Nucleus accumbens (tissue), 56 donors: ENCODE measurements at regions not wholly inside any gene's neighbourhood (a gene's known extent, or its start where the extent isn't known, plus 50 kb on each side); places are given as distances from the start of the nearest gene placed in this dataset.
"Not testable (repeated sequence)": the region's sequence is repeated elsewhere in the genome, so short reads cannot be mapped to it uniquely, and the experiment has no call there.

Experiments
- DNase-seq, 56 donors: peaks; one replicate each; lab custom pipeline; 2025; lab: John Stamatoyannopoulos, UW

DNA sequence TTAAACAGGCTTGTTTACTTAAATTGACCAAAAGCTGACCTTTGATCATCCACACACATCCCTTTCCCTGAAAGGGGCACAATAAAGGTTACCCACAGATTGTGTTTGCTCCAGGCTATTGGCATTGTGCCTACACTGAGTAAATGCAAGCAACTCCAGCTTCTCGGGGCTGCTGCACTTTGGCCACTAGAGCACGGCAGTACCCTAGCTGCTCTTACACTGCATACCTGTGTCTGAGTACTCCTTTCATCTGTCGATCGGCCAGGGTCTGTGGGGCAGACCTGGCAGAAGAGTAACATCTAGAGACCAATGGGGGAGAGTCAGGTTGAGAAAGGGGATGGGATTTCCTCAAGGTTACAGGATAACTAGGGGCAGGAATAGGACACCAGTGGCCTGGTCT, 281.9 kb upstream of the NMUR2 start:
- no peak for DNase-seq

DNA sequence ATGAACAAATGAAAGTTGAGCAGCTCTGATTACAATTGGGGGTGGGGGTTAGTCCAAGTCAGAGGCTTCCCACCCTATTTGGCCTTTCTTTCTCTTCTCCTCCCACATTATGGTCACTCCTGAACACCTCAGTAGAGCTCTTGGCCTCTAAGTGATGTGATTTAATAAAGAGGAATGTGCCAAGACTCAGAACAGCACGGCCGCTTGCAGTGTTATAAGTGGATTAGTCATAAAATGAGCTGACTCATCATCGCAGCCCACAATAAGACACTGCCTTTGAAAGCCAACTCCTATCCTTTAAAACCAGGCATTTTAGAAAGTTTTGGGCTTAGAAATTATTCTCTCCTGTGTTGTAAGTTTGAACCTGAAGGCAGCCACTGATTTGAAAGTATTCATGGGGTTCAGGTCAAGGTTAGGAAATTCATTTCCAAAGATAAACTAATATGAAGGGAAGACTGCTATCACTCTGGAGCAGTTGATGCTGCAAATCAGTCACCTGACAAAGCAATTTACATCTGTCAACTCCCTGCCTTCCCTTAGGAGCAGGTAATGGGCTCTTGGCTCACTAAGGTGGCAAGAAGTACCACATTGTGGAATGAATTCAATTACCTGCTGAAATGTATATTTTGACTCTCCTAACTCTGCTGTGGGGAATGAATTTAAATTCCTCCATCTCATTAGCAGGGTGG, 283.6 kb upstream of the NMUR2 start:
- peak in 22 of 56 donors; percentile 0 to 59 (median 12) for DNase-seq

DNA sequence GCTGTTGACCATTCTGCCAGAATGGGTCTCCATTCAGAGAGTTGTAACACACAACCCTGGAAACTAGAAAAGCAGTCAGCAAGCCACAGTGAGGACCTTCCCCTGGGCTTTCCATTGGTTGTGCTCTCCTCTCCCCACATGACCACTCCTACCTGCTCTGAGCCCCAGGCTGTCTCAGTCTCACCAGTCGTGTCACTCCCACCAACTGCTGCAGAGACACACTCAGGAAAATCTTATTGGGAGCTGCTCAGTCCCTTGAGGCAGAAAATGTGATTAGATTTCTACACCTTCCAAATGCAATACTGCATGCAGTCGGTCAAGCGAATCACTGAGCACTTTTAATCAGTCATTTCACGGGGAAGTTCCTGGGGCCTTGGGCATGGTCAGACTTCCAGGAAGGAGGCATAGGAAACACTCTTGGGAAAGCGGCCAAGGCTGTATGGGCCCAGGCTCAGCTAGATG, 284.2 kb upstream of the NMUR2 start:
- DNase-seq = no peak

DNA sequence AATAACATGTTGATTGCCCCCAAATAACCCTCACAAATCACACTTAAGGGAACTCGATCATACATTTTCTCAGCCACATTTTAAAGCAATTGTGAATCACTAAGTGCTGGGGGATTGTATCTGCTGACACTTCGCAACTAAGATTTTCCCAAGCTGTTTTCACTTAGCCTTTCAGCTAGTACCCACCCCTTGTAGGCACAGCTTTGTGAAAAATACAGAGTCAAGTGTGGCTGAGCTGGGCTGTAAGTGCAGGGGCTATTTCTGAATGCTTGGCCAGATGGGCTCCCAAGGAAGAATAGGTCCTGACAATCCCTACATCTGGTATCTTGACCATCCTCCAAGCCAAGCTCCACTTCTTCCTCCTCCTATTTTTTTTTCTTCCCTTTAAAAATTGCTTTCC, 289.2 kb upstream of the NMUR2 start:
- DNase-seq = no peak

DNA sequence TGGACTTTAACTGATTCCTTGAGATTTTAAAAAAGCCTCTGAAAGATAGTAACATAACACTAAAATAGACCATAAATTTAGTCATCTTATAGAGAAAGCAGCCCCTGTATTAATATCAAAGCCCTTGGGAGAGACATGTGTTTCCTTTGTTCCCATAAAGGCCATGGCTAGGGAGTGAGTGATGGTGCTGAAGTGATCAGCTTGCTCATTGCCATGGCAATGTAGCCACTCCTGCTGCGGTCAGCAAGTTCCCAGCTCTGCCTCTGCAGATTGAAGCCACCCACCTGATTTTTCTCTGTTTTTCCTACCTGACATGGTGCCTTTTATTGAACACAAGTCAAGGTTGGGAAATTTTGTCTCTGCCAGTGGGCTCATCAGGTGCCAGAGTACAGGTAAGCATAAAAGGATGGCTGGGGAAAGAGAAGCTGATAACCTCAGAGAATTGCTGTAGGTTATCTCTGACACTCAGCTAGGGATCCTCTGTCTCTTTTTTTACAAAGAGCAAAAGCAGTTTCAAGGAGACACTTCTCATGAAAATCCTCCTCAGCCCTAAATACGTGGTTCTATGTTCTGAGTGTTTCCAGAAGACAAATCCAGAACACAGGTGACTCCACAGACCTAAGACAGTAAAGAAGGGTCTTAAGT, 296.3 kb upstream of the NMUR2 start:
- no peak for DNase-seq

DNA sequence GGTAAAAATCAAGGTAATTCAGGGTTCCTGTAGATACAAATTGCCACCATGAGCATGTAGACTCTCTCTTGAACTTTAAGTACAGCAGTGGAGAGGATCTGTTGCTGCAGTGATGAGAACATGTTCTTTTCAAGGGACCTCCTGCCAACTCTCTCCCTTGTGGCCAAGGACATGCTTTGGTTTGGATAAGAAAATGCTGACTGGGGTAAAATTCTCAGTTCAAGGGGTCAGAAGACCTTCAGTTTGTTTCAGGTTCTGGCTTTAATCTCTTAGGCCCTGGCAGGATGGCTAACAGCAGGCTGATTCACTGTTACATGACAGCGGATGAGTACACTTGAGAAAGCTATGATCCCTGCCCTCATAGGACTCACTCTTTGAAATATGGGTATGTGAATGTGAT, 299.2 kb upstream of the NMUR2 start:
- no peak for DNase-seq

DNA sequence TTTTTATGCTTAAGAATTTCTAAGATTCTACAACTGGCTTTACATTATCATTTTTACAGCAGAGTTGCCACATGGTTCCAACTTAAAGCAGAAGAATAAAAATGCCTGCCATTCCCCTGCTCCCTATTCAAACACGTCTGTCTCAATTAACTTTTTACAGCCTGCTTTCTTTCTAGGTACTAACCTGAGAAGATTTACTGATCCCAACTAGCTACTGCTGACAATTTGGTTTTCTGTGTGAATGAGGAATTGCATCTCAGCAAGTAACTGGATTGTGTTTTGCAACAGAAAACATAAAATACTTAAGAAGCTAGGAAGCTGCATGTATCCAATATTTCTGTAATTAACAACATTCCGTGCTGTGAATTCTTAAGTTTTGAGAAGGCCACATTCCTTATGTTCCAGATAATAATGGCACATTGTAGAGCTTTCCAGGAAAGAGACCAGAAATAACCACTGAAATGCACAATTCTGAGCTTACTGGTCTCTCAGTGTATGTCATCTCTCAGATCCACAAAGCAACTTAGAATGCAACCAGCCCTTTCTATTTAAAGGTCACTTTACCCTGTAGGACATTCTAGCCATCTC, 306.8 kb upstream of the NMUR2 start:
- no peak for DNase-seq

DNA sequence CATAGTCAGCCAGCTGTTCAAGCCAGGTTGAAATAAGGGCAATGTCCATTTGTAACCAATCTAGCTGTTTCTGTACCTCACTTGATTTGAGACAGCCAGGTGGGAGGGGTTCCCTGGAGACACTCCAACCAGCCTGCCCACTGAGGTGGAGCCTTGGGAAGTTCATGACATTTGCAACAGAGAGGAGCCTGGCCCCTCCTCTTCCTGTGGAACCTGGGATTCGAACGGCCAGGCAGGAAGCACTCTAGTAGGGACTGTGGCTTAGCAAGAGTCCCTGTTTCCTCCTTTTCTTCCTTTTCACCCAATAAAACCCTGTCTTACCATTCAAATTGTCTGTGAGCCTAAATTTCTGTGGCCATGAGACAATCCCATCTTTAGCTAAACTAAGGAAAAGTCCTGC, 312.3 kb upstream of the NMUR2 start:
- DNase-seq = no peak

DNA sequence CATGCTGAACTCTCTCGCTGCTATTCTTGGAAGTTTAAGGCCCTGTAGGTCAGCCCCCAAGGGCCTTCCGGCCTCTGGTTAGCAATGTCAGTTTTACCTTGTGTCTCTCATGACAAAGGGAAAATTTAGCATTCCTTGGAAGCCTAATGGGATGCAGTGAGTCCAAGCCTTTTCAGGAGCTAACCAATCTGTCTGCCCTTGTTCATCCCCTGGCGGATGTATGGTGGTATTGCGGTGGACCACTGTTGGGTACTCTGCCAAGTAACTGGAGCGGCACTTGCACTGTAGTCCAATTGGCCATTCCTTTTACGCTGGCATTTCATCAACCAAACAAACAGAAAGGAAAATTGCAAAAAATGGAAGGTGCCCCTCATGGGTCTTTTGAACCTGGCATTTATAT, 318.4 kb upstream of the NMUR2 start:
- DNase-seq = no peak

DNA sequence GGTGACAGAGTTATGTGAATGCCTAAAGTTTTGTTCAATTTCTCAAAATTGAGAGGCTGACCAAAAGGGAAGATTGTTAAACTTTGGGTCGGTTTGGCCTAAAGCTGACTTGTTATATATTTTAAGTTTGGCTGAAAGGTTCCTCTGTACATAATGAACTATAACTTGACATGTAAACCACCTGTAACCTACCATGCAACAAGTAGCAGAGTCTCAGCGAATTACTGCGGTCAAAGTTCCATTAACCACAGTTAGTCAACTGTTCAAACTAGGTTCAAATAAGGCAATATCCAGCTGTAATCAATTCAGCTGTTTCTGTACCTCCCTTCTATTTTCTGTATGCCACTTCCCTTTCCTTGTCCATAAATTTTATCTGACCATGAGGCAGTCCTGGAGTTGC, 325.1 kb upstream of the NMUR2 start:
- DNase-seq = no peak

DNA sequence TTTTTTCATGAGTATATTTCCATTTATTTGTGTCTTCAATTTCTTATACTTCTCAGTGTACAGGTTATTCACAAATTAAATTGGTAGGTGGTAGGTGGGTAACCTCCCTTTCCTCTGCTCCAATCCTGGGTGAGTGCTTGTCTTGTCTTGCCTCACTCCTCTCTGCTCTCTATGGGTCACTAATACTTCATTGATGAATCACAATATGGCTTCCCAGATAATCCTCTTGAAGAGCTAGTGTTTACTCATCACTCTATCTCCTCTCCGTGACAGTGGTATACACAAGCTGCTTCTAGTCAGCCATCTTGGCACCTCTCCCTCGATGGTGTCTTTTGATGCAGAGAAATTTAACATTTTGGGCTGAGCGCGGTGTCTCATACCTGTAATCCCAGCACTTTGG, 331.8 kb upstream of the NMUR2 start:
- DNase-seq = no peak

DNA sequence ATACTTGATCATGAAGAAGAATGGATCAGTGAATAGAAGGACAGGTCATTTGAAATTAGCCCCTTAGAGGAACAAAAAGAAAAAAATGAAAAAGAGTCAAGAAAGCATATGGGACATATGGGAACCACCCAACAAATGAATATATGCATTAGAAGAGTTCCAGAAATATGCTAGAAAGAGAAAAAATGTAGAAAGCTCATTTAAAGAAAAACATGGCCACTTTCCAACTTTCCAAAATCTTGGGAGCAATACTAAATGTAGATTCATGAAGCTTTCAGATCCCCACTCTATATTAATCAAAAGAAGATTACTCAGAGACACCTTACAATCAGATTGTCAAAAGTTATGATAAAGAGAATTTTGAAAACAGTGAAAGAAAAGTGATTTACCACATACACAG, 334.8 kb upstream of the NMUR2 start:
- DNase-seq = no peak

DNA sequence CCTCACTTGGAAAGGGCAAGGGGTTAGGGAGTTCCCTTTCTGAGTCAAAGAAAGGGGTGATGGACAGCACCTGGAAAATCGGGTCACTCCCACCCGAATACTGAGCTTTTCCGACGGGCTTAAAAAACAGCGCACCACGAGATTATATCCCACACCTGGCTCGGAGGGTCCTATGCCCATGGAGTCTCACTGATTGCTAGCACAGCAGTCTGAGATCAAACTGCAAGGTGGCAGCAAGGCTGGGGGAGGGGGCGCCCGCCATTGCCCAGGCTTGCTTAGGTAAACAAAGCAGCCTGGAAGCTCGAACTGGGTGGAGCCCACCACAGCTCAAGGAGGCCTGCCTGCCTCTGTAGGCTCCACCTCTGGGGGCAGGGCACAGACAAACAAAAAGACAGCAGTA, 336.0 kb upstream of the NMUR2 start:
- not testable (repeated sequence) for DNase-seq

DNA sequence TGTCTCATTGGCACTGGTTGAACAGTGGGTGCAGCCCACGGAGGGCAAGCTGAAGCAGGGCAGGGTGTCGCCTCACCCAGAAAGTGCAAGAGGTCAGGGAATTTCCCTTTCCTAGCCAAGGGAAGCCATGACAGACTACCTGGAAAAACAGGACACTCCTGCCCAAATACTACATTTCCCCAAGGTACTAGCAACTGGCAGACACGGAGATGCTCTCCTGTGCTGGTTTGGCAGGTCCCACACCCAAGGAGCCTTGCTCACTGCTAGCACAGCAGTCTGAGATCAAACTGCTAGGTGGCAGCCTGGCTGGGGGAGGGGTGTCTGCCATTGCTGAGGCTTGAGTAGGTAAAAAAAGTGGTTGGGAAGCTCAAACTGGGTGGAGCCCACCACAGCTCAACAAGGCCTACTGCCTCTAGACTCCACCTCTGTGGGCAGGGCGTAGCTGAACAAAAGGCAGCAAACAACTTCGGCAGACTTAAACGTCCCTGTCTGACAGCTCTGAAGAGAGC, 382.7 kb upstream of the NMUR2 start:
- DNase-seq = not testable (repeated sequence)

DNA sequence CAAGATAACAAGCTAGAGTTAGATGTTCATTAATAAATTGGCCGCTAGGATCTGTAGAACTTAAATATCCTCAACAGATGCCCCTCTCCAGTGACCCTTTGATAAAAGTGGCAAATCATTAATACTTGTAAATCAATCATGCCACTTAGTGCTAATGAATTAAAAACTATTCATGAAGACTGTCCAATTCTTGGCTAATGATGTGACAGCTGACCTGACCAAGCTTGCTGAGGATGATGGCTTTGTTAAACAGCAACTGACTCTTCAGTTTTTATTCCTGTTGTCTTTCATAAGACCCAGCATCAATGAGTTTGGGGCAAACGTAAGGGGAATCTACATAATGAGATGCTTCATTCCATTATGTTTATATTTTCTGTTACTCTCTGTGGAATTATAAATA, 396.8 kb upstream of the NMUR2 start:
- no peak for DNase-seq

DNA sequence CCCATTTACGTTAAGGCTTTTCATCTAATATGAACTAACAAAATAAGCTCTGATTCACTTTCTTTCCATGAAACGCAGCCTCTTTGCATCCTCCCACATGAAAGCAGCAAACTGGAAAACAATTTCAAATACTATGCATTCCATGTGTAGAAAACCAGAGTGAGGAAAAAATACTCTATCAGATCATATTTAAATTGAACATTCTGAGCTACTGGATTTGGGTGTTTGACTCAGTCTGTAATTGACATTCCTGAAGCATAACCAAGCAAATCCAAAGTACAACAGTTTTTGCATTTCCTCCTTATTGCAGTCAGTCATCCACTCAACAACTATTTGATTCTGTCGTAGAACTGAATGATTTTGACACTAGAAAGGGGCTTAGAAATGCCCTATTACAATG, 399.1 kb upstream of the NMUR2 start:
- no peak for DNase-seq

DNA sequence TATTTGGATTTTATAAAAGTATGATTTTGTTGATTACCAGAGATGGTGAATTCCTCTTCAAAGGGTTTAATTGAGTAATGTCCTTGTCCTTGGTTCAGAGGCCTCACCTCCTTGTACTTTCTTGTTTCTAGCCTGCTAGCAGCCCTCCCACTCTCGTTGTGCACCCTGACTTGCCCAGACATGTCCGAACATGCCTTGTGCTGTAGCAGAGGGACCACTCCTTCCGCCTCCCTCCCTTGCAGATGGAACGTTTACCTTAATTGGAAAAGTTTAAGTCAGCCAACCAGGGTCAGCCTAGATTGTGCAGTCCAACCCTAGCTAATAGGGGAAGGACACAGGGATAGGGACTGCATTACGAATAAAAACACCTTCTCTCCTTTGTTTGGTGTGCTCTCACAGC, 406.9 kb upstream of the NMUR2 start:
- DNase-seq = no peak

DNA sequence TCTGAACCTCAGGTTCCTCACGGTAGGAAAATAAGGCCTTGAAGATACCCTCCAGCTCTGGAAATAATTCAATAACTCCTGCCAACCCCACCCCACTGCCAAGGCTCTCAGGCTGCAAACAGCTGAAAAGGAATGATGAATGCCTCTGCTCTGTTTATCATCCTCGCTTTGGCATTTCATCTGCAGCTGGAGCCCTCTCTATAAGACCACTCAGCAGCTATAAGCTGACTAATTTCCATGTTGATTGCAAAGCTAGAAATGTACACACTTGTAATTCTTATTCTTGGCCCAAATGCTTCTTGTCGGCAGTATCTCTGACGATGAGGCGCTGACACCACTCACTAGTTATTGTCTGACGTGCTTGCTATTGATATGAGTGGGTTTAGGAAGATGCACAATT, 408.4 kb upstream of the NMUR2 start:
- no peak for DNase-seq

DNA sequence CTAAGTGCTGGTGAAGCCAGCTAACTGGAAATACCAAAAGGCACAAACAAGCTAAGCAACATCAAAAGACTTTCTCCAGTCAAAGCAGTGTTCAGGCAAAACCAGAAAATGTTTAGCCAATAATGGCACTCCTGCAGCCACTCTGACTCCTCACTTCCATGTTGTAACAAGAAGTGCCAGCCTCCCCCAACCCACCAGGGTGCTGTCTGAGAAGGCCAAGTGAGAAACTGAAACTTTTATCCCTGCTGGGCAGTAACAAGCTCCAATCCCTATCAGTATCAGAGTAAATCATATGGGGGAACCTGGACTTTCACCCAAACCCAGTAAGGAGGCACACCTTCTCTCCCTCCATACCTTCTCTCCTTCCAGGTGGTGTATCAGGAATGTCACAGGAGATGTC, 414.8 kb upstream of the NMUR2 start:
- DNase-seq = no peak

DNA sequence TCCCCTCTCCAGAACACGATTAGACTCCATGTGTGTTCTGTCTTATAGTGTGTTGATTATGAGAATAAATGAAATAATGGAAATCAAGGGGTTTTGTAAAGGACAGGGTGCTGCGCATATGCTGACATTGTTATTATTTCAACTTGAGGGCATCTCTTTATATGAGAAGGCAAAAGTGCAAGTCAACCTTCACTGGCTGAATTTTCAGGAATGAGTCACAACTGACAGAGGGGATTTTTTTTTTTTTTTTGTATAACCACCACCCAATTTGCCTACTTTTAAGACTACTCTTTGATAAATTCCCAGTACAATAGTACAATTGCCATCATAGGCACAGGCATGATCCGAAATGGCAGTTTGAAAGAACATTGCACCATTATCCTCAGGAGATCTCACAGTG, 419.2 kb upstream of the NMUR2 start:
- DNase-seq = no peak

DNA sequence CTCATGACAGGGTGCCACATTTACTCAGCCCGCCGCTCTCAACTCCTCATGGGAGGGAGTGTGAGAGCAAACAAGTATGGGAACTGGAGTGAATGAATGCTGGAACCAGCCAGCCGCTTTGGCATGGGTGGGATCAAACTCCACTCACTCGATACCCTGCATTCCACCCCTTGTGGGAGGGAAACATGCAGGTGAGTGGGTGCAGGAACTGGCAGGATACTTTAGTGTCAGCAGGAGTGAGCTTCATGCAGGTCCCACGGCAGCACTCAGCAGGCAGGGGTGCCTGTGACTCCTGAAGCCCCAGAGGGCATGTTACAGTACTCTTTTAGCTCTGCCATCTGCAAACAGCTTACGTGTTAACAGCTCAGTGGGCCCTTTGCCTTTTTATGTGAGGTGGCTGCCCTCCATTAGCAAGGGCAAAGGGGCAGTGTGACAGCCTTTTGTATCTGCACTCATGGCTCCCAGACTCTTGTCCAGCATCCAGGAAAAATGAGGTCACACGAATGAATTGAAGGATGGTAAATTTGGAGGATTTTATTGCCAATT, 433.2 kb upstream of the NMUR2 start:
- DNase-seq = no peak

DNA sequence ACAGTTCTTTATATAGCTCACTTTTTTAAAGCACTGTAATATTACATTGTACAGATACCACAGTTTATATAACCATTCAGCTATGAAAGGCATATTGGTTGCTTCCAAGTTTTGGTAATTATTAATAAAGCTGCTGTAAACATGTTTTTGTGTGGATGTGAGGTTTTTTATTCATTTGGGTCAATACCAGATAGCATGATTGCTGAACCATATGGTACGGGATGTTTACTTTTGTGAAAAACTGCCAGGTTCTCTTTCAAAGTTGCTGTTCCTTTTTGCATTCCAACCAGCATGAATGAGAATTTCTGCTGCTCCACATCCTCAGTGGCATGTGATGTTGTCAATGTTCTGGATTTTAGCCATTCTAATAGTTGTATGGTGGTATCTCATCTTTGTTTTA, 439.6 kb upstream of the NMUR2 start:
- DNase-seq = no peak
